ENCODE measurements at regions not wholly inside any gene's neighbourhood (a gene's known extent, or its start where the extent isn't known, plus 50 kb on each side); places are given as distances from the start of the nearest gene placed in this dataset.

- DNase-seq (ENCODE audit: low read depth): no peak
These were observed 86.7 kb upstream of the NRIP1 start for GRCh38 chr21:15151385-15152103.

GRCh38 chr21:15152591-15152990, 87.8 kb upstream of the NRIP1 start:
- no peak for DNase-seq (ENCODE audit: low read depth)

GRCh38 chr21:15159382-15160020, 94.7 kb upstream of the NRIP1 start:
- DNase-seq (ENCODE audit: low read depth): peak; percentile 79

- no peak for DNase-seq (ENCODE audit: low read depth)
These were observed 95.3 kb upstream of the NRIP1 start for GRCh38 chr21:15160136-15160535.

- no peak for DNase-seq (ENCODE audit: low read depth)
These were observed 98.1 kb upstream of the NRIP1 start for GRCh38 chr21:15162921-15163320.

- DNase-seq (ENCODE audit: low read depth): no peak
These were observed 99.5 kb upstream of the NRIP1 start for GRCh38 chr21:15164273-15164672.

GRCh38 chr21:15164678-15165303, 100.0 kb upstream of the NRIP1 start:
- peak; percentile 29 for DNase-seq (ENCODE audit: low read depth)

- no peak for DNase-seq (ENCODE audit: low read depth)
These were observed 105.8 kb upstream of the NRIP1 start for GRCh38 chr21:15170614-15171013.

- no peak for DNase-seq (ENCODE audit: low read depth)
These were observed 106.7 kb upstream of the NRIP1 start for GRCh38 chr21:15171546-15171945.

GRCh38 chr21:15172963-15173362, 108.2 kb upstream of the NRIP1 start:
- no peak for DNase-seq (ENCODE audit: low read depth)

GRCh38 chr21:15174923-15175322, 110.1 kb upstream of the NRIP1 start:
- no peak for DNase-seq (ENCODE audit: low read depth)

GRCh38 chr21:15182731-15183130, 117.9 kb upstream of the NRIP1 start:
- DNase-seq (ENCODE audit: low read depth): no peak

- DNase-seq (ENCODE audit: low read depth): peak; percentile 40
These were observed 119.0 kb upstream of the NRIP1 start for GRCh38 chr21:15183813-15184257.

GRCh38 chr21:15190412-15190811, 125.6 kb upstream of the NRIP1 start:
- DNase-seq (ENCODE audit: low read depth): no peak

GRCh38 chr21:15190837-15191236, 126.0 kb upstream of the NRIP1 start:
- DNase-seq (ENCODE audit: low read depth): no peak

- DNase-seq (ENCODE audit: low read depth): no peak
These were observed 126.5 kb upstream of the NRIP1 start for GRCh38 chr21:15191342-15191741.

- DNase-seq (ENCODE audit: low read depth): peak; percentile 85
These were observed 127.4 kb upstream of the NRIP1 start for GRCh38 chr21:15192243-15192642.

- no peak for DNase-seq (ENCODE audit: low read depth)
These were observed 129.1 kb upstream of the NRIP1 start for GRCh38 chr21:15193937-15194336.

- no peak for DNase-seq (ENCODE audit: low read depth)
These were observed 130.3 kb upstream of the NRIP1 start for GRCh38 chr21:15195104-15195503.

- DNase-seq (ENCODE audit: low read depth): no peak
These were observed 131.0 kb upstream of the NRIP1 start for GRCh38 chr21:15195768-15196167.

GRCh38 chr21:15197696-15198095, 132.9 kb upstream of the NRIP1 start:
- peak; percentile 49 for DNase-seq (ENCODE audit: low read depth)

- DNase-seq (ENCODE audit: low read depth): no peak
These were observed 134.9 kb upstream of the NRIP1 start for GRCh38 chr21:15199414-15200383.

Data from amniotic epithelial cell (primary cell).